AML-193 (cell line): ENCODE measurements at regions not wholly inside any gene's neighbourhood (a gene's known extent, or its start where the extent isn't known, plus 50 kb on each side); places are given as distances from the start of the nearest gene placed in this dataset.

Experiments used
- DNase-seq, 2 experiments: peaks; one replicate each; lab custom pipeline; 2025; lab: John Stamatoyannopoulos, UW

GRCh38 chr3:151935446-151935845 lies 62.0 kb downstream of the SUCNR1 start:
- DNase-seq: peak; percentile 93 to 97

GRCh38 chr3:151940481-151940880 lies 67.0 kb downstream of the SUCNR1 start:
- no peak for DNase-seq

GRCh38 chr3:151943539-151943938 lies 70.1 kb downstream of the SUCNR1 start:
- DNase-seq: no peak

GRCh38 chr3:151944356-151944755 lies 70.9 kb downstream of the SUCNR1 start:
- no peak for DNase-seq

GRCh38 chr3:151946606-151947005 lies 73.2 kb downstream of the SUCNR1 start:
- no peak for DNase-seq

- no peak for DNase-seq
Measured at GRCh38 chr3:151949706-151950105, 76.3 kb downstream of the SUCNR1 start.

GRCh38 chr3:151955356-151955755 lies 81.9 kb downstream of the SUCNR1 start:
- DNase-seq: no peak

GRCh38 chr3:151960961-151961580 lies 87.6 kb downstream of the SUCNR1 start:
- DNase-seq: no peak

- DNase-seq: no peak
Measured at GRCh38 chr3:151962352-151962751, 88.9 kb downstream of the SUCNR1 start.

GRCh38 chr3:151962912-151963311 lies 89.5 kb downstream of the SUCNR1 start:
- no peak for DNase-seq

- no peak for DNase-seq
Measured at GRCh38 chr3:151964743-151965142, 91.3 kb downstream of the SUCNR1 start.

- DNase-seq: no peak
Measured at GRCh38 chr3:151969026-151969642, 95.7 kb downstream of the SUCNR1 start.

GRCh38 chr3:151971814-151972579 lies 98.6 kb downstream of the SUCNR1 start:
- no peak for DNase-seq

- no peak for DNase-seq
Measured at GRCh38 chr3:151974067-151974466, 100.6 kb downstream of the SUCNR1 start.

- no peak for DNase-seq
Measured at GRCh38 chr3:151976211-151977050, 103.0 kb downstream of the SUCNR1 start.

GRCh38 chr3:151979906-151980305 lies 106.5 kb downstream of the SUCNR1 start:
- DNase-seq: peak in 1 of 2 experiments; percentile 30

- no peak for DNase-seq
Measured at GRCh38 chr3:151983538-151983937, 110.1 kb downstream of the SUCNR1 start.

- no peak for DNase-seq
Measured at GRCh38 chr3:151985787-151986430, 112.5 kb downstream of the SUCNR1 start.

- DNase-seq: no peak
Measured at GRCh38 chr3:151987893-151988292, 114.5 kb downstream of the SUCNR1 start.

- no peak for DNase-seq
Measured at GRCh38 chr3:151989621-151990020, 116.2 kb downstream of the SUCNR1 start.

GRCh38 chr3:151990696-151991376 lies 117.4 kb downstream of the SUCNR1 start:
- DNase-seq: no peak
